Midbrain (tissue), 1 donor: ENCODE measurements at regions not wholly inside any gene's neighbourhood (a gene's known extent, or its start where the extent isn't known, plus 50 kb on each side); places are given as distances from the start of the nearest gene placed in this dataset.
A peak's percentile ranks its signal among the peaks of the same experiment; 100 is the strongest.

ENCODE experiments used
- DNase-seq: peaks from one replicate; lab custom pipeline; 2025; lab: John Stamatoyannopoulos, UW

- DNase-seq = peak; percentile 72
These were observed 203.7 kb downstream of the ABHD5 start for GRCh38 chr3:43894176-43895049.

- no peak for DNase-seq
These were observed 204.8 kb downstream of the ABHD5 start for GRCh38 chr3:43895573-43895972.

- DNase-seq = no peak
These were observed 211.7 kb downstream of the ABHD5 start for GRCh38 chr3:43902415-43902814.

GRCh38 chr3:43905157-43905556, 214.4 kb downstream of the ABHD5 start:
- no peak for DNase-seq

GRCh38 chr3:43906849-43907507, 216.2 kb downstream of the ABHD5 start:
- DNase-seq = no peak

GRCh38 chr3:43907508-43907858, 216.7 kb downstream of the ABHD5 start:
- DNase-seq = no peak

GRCh38 chr3:43908456-43908855, 217.7 kb downstream of the ABHD5 start:
- DNase-seq = no peak

GRCh38 chr3:43909149-43909548, 218.4 kb downstream of the ABHD5 start:
- no peak for DNase-seq

- DNase-seq = no peak
These were observed 220.0 kb downstream of the ABHD5 start for GRCh38 chr3:43910750-43911149.

- no peak for DNase-seq
These were observed 222.6 kb downstream of the ABHD5 start for GRCh38 chr3:43913036-43913948.

GRCh38 chr3:43914269-43914668, 223.5 kb downstream of the ABHD5 start:
- DNase-seq = no peak

GRCh38 chr3:43915546-43915945, 224.8 kb downstream of the ABHD5 start:
- DNase-seq = no peak

- no peak for DNase-seq
These were observed 226.6 kb downstream of the ABHD5 start for GRCh38 chr3:43917361-43917760.

GRCh38 chr3:43919029-43919428, 228.3 kb downstream of the ABHD5 start:
- DNase-seq = no peak

GRCh38 chr3:43921056-43921648, 230.4 kb downstream of the ABHD5 start:
- no peak for DNase-seq

GRCh38 chr3:43922374-43922773, 231.6 kb downstream of the ABHD5 start:
- DNase-seq = no peak

GRCh38 chr3:43923104-43923882, 232.6 kb downstream of the ABHD5 start:
- DNase-seq = no peak

GRCh38 chr3:43926055-43926454, 235.3 kb downstream of the ABHD5 start:
- DNase-seq = no peak

GRCh38 chr3:43932921-43933320, 242.2 kb downstream of the ABHD5 start:
- DNase-seq = no peak

- DNase-seq = no peak
These were observed 257.3 kb downstream of the ABHD5 start for GRCh38 chr3:43948013-43948412.

- DNase-seq = no peak
These were observed 258.9 kb downstream of the ABHD5 start for GRCh38 chr3:43949594-43949993.
